ENCODE measurements at regions not wholly inside any gene's neighbourhood (a gene's known extent, or its start where the extent isn't known, plus 50 kb on each side); places are given as distances from the start of the nearest gene placed in this dataset.
"Not testable (repeated sequence)": the region's sequence is repeated elsewhere in the genome, so short reads cannot be mapped to it uniquely, and the experiment has no call there.

GRCh38 chr10:128203028-128203427, 76.8 kb upstream of the MKI67 start:
- no peak for DNase-seq
- Histone ChIP-seq H3K9me3 (no peaks in the 10 kb centered on the region), H3K9me2 (no peaks in the 10 kb centered on the region), H4K20me1 (ENCODE audit: insufficient read depth) (no peaks in the 10 kb centered on the region), H3K4me1 (ENCODE audit: control insufficient read depth in 1 of 2, insufficient read depth in 2 of 2, low read depth in 1 of 2, low read length in 1 of 2) (peaks cover 0 to 5% of the 10 kb centered on the region in 2 experiments; a peak in 1 of 4 replicates), H3K9ac (no peak overlapping the region), H3K27me3 (ENCODE audit: insufficient read depth) (no peaks in the 10 kb centered on the region), H3K4me3 (ENCODE audit: low read depth in 2 of 2, low read length in 1 of 2) (no peak overlapping the region), H3K27ac (ENCODE audit: low read depth in 2 of 2, low read length in 1 of 2) (no peak overlapping the region), H3F3A (replicated peaks; ENCODE audit: insufficient read depth) (no peaks in the 10 kb centered on the region), H2AFZ (ENCODE audit: low read depth) (no peak overlapping the region), H3K4me2 (no peak overlapping the region), H3K36me3 (replicated peaks in 1 of 2; ENCODE audit: control insufficient read depth in 1 of 2, insufficient read depth in 2 of 2, low read length in 1 of 2) (no peaks in the 10 kb centered on the region), H3K79me2 (ENCODE audit: insufficient read depth) (no peaks in the 10 kb centered on the region)
- TF ChIP-seq CHD2 (IDR thresholded peaks at IDR 0.05; ENCODE audit: low read length, partially characterized antibody) = no peak
- TF ChIP-seq NFIC (IDR thresholded peaks at IDR 0.05; ENCODE audit: borderline replicate concordance) = no peak
- no peak for TF ChIP-seq FOXM1 (IDR thresholded peaks at IDR 0.05; ENCODE audit: low read depth)
- TF ChIP-seq RAD21 (IDR thresholded peaks at IDR 0.05; ENCODE audit: low read length) = no peak
- TF ChIP-seq SIN3A (IDR thresholded peaks at IDR 0.05; ENCODE audit: borderline replicate concordance, low read depth, low read length) = no peak
- TF ChIP-seq YY1 (IDR thresholded peaks at IDR 0.05; ENCODE audit: low read depth) = no peak
- TF ChIP-seq FOSL2 (IDR thresholded peaks at IDR 0.05; ENCODE audit: borderline replicate concordance, low read depth) = no peak
- no peak for TF ChIP-seq EZH2phosphoT487 (IDR thresholded peaks at IDR 0.05; ENCODE audit: borderline replicate concordance, low read depth)
- TF ChIP-seq SMC3 (IDR thresholded peaks at IDR 0.05; ENCODE audit: low read depth, low read length) = no peak
- no peak for TF ChIP-seq REST (IDR thresholded peaks at IDR 0.05; ENCODE audit: low read depth, low read length)
- no peak for TF ChIP-seq TAF1 (IDR thresholded peaks at IDR 0.05; ENCODE audit: borderline replicate concordance, low read depth, low read length)
- no peak for TF ChIP-seq ELF1 (IDR thresholded peaks at IDR 0.05)
- no peak for TF ChIP-seq JUND (IDR thresholded peaks at IDR 0.05)
- no peak for TF ChIP-seq MEF2A (IDR thresholded peaks at IDR 0.05; ENCODE audit: borderline replicate concordance, low read depth)
- ChIA-PET POLR2A (no interaction called here), CTCF (interaction anchor here (1.3 kb wide), 1 partner anchor 9 kb away, joined by 6 read pairs; no protein-coding TSS in a partner anchor)

GRCh38 chr10:128205591-128205990, 79.4 kb upstream of the MKI67 start:
- POLR2A ChIA-PET; H4K20me1 ChIP-seq (ENCODE audit: insufficient read depth); H3K4me3 ChIP-seq (ENCODE audit: low read depth in 2 of 2, low read length in 1 of 2); H3K27ac ChIP-seq (ENCODE audit: low read depth in 2 of 2, low read length in 1 of 2); H3K36me3 ChIP-seq (replicated peaks in 1 of 2; ENCODE audit: control insufficient read depth in 1 of 2, insufficient read depth in 2 of 2, low read length in 1 of 2); H3F3A ChIP-seq (replicated peaks; ENCODE audit: insufficient read depth); H3K9ac ChIP-seq; H3K79me2 ChIP-seq (ENCODE audit: insufficient read depth); DNase-seq; H3K4me2 ChIP-seq; H3K9me2 ChIP-seq; H3K9me3 ChIP-seq; H3K27me3 ChIP-seq (ENCODE audit: insufficient read depth); H2AFZ ChIP-seq (ENCODE audit: low read depth); H3K4me1 ChIP-seq (ENCODE audit: control insufficient read depth in 1 of 2, insufficient read depth in 2 of 2, low read depth in 1 of 2, low read length in 1 of 2): not testable (repeated sequence)
- WGBS (ENCODE audit: low lambda C conversion rate) = 19% methylated on average over 3 of the region's 3 CpGs
- CTCF ChIA-PET = interaction anchor here (0.6 to 1.9 kb wide), 3 partner anchors 10 to 500 kb away, joined by 3 to 5 read pairs (median 4); no protein-coding TSS in a partner anchor
